ENCODE measurements at regions not wholly inside any gene's neighbourhood (a gene's known extent, or its start where the extent isn't known, plus 50 kb on each side); places are given as distances from the start of the nearest gene placed in this dataset.
"Not testable (repeated sequence)": the region's sequence is repeated elsewhere in the genome, so short reads cannot be mapped to it uniquely, and the experiment has no call there.

DNA sequence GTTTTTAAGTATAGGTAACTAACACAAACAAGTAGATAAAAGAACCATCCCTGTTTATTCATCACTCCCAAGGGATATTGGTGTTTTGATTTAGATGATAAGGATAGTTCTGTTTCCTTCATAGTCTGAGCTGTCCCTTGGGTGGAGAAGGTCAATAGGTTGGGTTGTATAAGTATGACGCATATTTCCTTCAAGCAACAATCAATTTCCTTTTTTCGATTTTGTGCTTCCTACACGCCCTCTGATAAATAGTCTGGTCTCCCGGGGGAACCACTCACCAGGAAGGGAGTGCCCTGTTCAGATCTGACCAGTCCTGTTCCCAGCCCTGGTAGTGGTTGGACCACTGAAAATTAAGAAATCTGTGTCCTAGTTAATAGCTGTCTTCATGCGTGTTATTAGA lies 378.8 kb upstream of the FAR2 start:
- Mint-ChIP-seq H3K9me3 (no peaks in the 10 kb centered on the region), H3K27ac (no peak overlapping the region), H3K36me3 (no peaks in the 10 kb centered on the region), H3K4me1 (no peaks in the 10 kb centered on the region), H3K27me3 (no peaks in the 10 kb centered on the region), H3K4me3 (no peak overlapping the region)
- ATAC-seq (ENCODE audit: low read depth) (no peak), DNase-seq (no peak)
- POLR2A ChIA-PET, result no interaction called here

DNA sequence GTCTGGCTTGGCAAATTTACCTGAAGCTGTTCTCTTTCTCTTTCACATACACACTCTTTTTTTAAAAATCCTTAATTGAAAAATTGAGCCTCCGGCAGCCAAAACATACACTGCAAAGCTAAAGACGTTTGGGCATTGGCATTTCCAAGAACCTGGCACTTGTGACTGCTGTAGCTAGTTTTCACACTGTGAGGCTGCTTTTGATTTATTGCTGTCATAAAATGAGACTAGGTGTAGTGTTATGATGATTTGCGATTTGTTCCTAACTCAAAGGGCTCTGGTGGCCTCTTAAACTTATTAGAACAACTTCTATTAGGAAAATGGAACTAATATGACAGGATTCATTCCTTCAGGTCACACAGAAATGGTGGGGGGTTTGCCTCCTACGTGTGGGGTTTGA lies 377.1 kb upstream of the FAR2 start:
- DNase-seq (no peak), ATAC-seq (ENCODE audit: low read depth) (no peak)
- no peaks in the 10 kb centered on the region for H3K27me3 Mint-ChIP-seq
- H3K27ac Mint-ChIP-seq, result no peak overlapping the region
- no peaks in the 10 kb centered on the region for H3K9me3 Mint-ChIP-seq
- H3K36me3 Mint-ChIP-seq, result no peaks in the 10 kb centered on the region
- no peaks in the 10 kb centered on the region for H3K4me1 Mint-ChIP-seq
- POLR2A ChIA-PET, result no interaction called here
- no peak overlapping the region for H3K4me3 Mint-ChIP-seq

DNA sequence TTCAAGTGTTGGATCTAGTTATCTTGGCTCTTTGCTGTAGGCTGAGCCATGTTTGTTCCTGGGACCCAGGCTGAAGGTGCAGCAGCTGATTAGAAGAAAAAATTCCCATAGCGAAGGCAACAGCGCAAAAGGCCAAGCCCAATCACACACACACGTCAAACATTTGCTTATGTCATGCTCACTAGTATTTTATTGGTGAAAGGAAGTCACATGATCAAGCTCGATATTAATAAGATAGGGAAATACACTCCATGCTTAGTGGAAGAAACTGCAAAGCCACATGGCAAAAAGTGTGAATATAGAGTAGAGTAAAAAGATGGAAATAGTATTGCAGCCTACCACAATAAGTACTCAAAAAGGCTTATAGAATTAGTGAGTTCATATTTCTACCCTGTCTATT lies 373.5 kb upstream of the FAR2 start:
- POLR2A ChIA-PET, result no interaction called here
- Mint-ChIP-seq H3K9me3 (no peaks in the 10 kb centered on the region), H3K27ac (no peak overlapping the region), H3K36me3 (no peaks in the 10 kb centered on the region), H3K4me1 (peaks cover 1% of the 10 kb centered on the region), H3K4me3 (no peak overlapping the region), H3K27me3 (no peaks in the 10 kb centered on the region)
- ATAC-seq (ENCODE audit: low read depth), result no peak
- DNase-seq, result no peak

DNA sequence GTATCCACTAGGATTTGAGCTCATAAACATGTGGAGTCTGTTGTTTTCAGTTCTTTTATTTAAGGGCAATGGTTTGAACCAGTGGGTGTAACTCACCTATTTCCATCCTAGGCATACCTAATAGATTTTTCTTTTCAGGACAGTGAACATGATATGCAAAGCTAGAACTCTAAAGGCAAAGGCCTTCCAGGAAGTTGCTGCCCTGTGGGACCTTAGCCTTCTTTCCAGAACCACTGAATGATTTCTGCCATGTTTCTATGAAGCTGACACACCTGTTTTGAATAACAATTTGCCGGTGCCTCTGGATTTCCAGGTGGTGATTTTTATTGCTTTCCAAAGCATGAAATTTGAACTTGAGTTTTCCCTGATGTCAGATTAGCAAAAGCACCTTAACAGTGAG lies 372.9 kb upstream of the FAR2 start:
- ATAC-seq (ENCODE audit: low read depth) (no peak), DNase-seq (no peak)
- Mint-ChIP-seq H3K9me3 (no peaks in the 10 kb centered on the region), H3K27me3 (no peaks in the 10 kb centered on the region), H3K4me3 (no peak overlapping the region), H3K36me3 (no peaks in the 10 kb centered on the region), H3K4me1 (peaks cover 1% of the 10 kb centered on the region), H3K27ac (no peak overlapping the region)
- POLR2A ChIA-PET, result no interaction called here

GRCh38 chr12:28776913-28777422 lies 372.1 kb upstream of the FAR2 start:
- Mint-ChIP-seq H3K4me3 (no peak overlapping the region), H3K9me3 (no peaks in the 10 kb centered on the region), H3K36me3 (no peaks in the 10 kb centered on the region), H3K27ac (no peak overlapping the region), H3K27me3 (no peaks in the 10 kb centered on the region), H3K4me1 (peaks cover 1% of the 10 kb centered on the region)
- POLR2A ChIA-PET, result no interaction called here
- no peak for ATAC-seq (ENCODE audit: low read depth)
- no peak for DNase-seq

DNA sequence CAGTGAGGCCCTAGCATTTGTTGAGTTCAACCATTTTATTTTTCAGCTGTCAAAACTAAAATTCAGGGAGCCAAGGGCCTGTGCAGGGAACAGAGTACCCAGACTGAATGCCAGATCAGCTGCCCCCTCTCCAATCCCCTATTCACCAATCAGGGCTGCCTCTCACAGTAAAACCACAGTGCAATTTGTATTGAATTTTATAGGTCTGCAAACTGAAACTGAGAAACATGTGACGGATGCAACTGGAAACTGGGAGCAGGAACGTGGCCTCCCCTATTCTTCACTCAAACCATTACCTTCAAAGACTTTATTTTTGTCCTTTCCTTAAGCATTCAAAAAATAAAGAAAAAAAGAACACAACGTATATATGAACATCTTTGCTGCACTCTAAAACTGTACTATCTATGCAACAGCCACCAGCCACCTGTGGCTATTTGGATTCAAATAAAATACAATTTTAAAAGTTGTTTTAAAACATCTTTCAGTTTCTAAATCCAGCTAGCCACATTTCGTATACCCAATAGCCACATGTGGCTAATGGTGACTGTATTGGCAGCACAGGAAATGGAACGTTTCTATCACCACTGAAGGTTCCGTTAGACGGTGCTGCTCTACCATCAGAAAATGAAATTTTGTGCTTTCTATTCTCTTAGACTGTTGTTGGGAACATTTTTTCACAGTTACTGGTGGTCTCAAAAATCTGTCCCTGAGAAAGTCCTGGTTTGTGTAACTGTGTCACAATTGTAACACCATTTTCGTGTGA lies 371.3 kb upstream of the FAR2 start:
- no peak overlapping the region for H3K27ac Mint-ChIP-seq
- no peaks in the 10 kb centered on the region for H3K36me3 Mint-ChIP-seq
- H3K9me3 Mint-ChIP-seq, result no peaks in the 10 kb centered on the region
- no peak for ATAC-seq (ENCODE audit: low read depth)
- POLR2A ChIA-PET, result no interaction called here
- H3K4me3 Mint-ChIP-seq, result no peak overlapping the region
- H3K4me1 Mint-ChIP-seq, result peaks cover 1% of the 10 kb centered on the region
- H3K27me3 Mint-ChIP-seq, result no peaks in the 10 kb centered on the region
- no peak for DNase-seq

GRCh38 chr12:28780096-28780495 lies 369.0 kb upstream of the FAR2 start:
- Mint-ChIP-seq H3K4me3 (no peak overlapping the region), H3K4me1 (peaks cover 1% of the 10 kb centered on the region), H3K27ac (no peak overlapping the region), H3K36me3 (no peaks in the 10 kb centered on the region), H3K9me3 (peaks cover 1% of the 10 kb centered on the region), H3K27me3 (no peaks in the 10 kb centered on the region)
- DNase-seq (no peak), ATAC-seq (ENCODE audit: low read depth) (no peak)
- POLR2A ChIA-PET, result no interaction called here

- Mint-ChIP-seq H3K9me3 (peaks cover 2% of the 10 kb centered on the region), H3K4me3 (no peak overlapping the region), H3K27ac (no peak overlapping the region), H3K36me3 (no peaks in the 10 kb centered on the region), H3K27me3 (no peaks in the 10 kb centered on the region), H3K4me1 (peaks cover 1% of the 10 kb centered on the region)
- no peak for ATAC-seq (ENCODE audit: low read depth)
- DNase-seq, result no peak
- POLR2A ChIA-PET, result no interaction called here
These were observed 368.1 kb upstream of the FAR2 start for GRCh38 chr12:28780960-28781359.

- ATAC-seq (ENCODE audit: low read depth), result no peak
- POLR2A ChIA-PET, result no interaction called here
- H3K4me1 Mint-ChIP-seq, result peaks cover 1% of the 10 kb centered on the region
These were observed 367.1 kb upstream of the FAR2 start for GRCh38 chr12:28781671-28782652.

GRCh38 chr12:28782812-28783211 lies 366.3 kb upstream of the FAR2 start:
- POLR2A ChIA-PET, result no interaction called here
- H3K36me3 Mint-ChIP-seq, result no peaks in the 10 kb centered on the region
- H3K4me1 Mint-ChIP-seq, result peaks cover 1% of the 10 kb centered on the region
- H3K27me3 Mint-ChIP-seq, result peaks cover 2% of the 10 kb centered on the region
- ATAC-seq (ENCODE audit: low read depth), result no peak
- no peak overlapping the region for H3K4me3 Mint-ChIP-seq
- peaks cover 3% of the 10 kb centered on the region for H3K9me3 Mint-ChIP-seq
- no peak overlapping the region for H3K27ac Mint-ChIP-seq
- DNase-seq, result no peak

More at GRCh38 chr12:28781671-28782652, 367.1 kb upstream of the FAR2 start:
- no peak overlapping the region for H3K4me3 Mint-ChIP-seq
- peaks cover under 1% of the 10 kb centered on the region for H3K27me3 Mint-ChIP-seq
- DNase-seq, result no peak
- peaks cover 3% of the 10 kb centered on the region for H3K9me3 Mint-ChIP-seq
- no peak overlapping the region for H3K27ac Mint-ChIP-seq
- no peaks in the 10 kb centered on the region for H3K36me3 Mint-ChIP-seq

- H3K4me1 Mint-ChIP-seq, result no peaks in the 10 kb centered on the region
- H3K4me3 Mint-ChIP-seq, result no peak overlapping the region
- no peaks in the 10 kb centered on the region for H3K36me3 Mint-ChIP-seq
- POLR2A ChIA-PET, result no interaction called here
- no peak overlapping the region for H3K27ac Mint-ChIP-seq
- H3K9me3 Mint-ChIP-seq, result peaks cover 3% of the 10 kb centered on the region
- no peak for ATAC-seq (ENCODE audit: low read depth)
- DNase-seq, result no peak
- peaks cover 2% of the 10 kb centered on the region for H3K27me3 Mint-ChIP-seq
These were observed 361.9 kb upstream of the FAR2 start for GRCh38 chr12:28787151-28787550.

- H3K4me3 Mint-ChIP-seq; DNase-seq; H3K9me3 Mint-ChIP-seq; H3K36me3 Mint-ChIP-seq; H3K27ac Mint-ChIP-seq; H3K4me1 Mint-ChIP-seq; POLR2A ChIA-PET; H3K27me3 Mint-ChIP-seq; ATAC-seq (ENCODE audit: low read depth): not testable (repeated sequence)
These were observed 360.8 kb upstream of the FAR2 start for GRCh38 chr12:28788256-28788655.

- no peaks in the 10 kb centered on the region for H3K27me3 Mint-ChIP-seq
- ATAC-seq (ENCODE audit: low read depth) (no peak), DNase-seq (no peak)
- no peaks in the 10 kb centered on the region for H3K4me1 Mint-ChIP-seq
- POLR2A ChIA-PET, result no interaction called here
- no peaks in the 10 kb centered on the region for H3K36me3 Mint-ChIP-seq
- peaks cover 2% of the 10 kb centered on the region for H3K9me3 Mint-ChIP-seq
- no peak overlapping the region for H3K27ac Mint-ChIP-seq
- no peak overlapping the region for H3K4me3 Mint-ChIP-seq
These were observed 355.4 kb upstream of the FAR2 start for GRCh38 chr12:28793581-28794151.
